ENCODE measurements at regions not wholly inside any gene's neighbourhood (a gene's known extent, or its start where the extent isn't known, plus 50 kb on each side); places are given as distances from the start of the nearest gene placed in this dataset.

DNA sequence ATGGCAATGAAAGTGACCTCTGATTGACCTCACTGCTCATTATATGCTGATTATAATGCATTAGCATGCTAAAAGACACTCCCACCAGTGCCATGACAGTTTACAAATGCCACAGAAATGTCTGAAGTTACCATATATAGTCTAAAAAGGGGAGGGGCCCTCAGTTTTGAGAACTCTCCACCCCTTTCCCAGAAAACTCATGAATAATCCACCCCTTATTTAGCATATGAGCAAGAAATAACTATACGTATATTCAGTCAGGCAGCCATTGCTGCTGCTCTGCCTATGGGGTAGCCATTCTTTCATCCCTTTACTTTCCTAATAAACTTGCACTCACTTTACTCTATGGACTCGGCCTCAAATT is 163.1 kb downstream of the ESM1 start:
- H3K36me3 ChIP-seq (ENCODE audit: control insufficient read depth, insufficient read depth, low read length): no peaks in the 10 kb centered on the region
- no peak for DNase-seq (ENCODE audit: low read depth)
- ChIA-PET CTCF (interaction anchor here (2.3 kb wide), 1 partner anchor 61 kb away, joined by 7 read pairs; no protein-coding TSS in a partner anchor), POLR2A (no interaction called here)
- H3K27me3 ChIP-seq (ENCODE audit: control insufficient read depth, insufficient read depth, low read length): 0 out of 2 replicates have a peak, but pooled peaks cover 1% of the 10 kb centered on the region
- TF ChIP-seq, protein P1, sequence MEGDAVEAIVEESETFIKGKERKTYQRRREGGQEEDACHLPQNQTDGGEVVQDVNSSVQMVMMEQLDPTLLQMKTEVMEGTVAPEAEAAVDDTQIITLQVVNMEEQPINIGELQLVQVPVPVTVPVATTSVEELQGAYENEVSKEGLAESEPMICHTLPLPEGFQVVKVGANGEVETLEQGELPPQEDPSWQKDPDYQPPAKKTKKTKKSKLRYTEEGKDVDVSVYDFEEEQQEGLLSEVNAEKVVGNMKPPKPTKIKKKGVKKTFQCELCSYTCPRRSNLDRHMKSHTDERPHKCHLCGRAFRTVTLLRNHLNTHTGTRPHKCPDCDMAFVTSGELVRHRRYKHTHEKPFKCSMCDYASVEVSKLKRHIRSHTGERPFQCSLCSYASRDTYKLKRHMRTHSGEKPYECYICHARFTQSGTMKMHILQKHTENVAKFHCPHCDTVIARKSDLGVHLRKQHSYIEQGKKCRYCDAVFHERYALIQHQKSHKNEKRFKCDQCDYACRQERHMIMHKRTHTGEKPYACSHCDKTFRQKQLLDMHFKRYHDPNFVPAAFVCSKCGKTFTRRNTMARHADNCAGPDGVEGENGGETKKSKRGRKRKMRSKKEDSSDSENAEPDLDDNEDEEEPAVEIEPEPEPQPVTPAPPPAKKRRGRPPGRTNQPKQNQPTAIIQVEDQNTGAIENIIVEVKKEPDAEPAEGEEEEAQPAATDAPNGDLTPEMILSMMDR (IDR thresholded peaks at IDR 0.05; ENCODE audit: insufficient read depth, low read depth, low read length): no peak
- no peak overlapping the region for H3K4me3 ChIP-seq (ENCODE audit: low read depth, low read length)

DNA sequence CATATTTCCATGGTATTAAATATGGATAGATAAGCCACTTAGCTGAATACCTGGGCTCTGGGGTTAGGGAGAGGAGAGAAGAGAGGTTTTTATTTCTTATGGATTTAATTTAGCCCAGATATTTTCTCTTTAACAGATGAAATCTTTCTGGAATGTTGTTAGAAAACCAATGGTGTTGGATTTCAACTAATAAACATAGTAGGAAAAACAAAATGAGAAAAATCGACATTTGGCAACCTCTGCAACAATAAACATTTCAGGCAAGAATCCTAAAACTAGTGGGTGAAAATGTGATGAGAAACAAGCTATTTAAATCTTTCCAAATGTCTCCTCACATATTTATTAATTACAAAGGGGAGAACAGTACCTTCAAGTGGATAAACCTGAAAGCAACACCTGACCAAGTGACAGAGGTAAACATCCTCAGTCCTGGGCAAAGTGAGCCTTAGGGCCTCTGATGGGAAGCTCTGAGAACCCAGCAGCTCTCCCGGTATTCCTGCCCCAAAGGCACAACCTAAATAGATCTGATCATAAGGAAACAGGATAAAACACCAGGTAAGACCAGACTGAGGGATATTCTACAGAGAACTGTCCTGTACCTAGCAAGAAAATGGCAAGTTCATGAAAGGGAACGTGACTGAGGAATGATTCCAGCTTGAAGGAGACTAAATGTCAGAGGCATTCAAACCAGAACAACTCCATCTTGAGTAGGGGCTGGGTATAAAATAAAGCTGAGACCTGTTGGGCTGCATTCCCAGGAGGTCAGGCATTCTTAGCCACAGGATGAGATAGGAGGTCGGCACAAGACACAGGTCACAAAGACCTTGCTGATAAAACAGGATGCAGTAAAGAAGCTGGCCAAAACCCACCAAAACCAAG is 163.7 kb downstream of the ESM1 start:
- TF ChIP-seq, protein P1 (IDR thresholded peaks at IDR 0.05; ENCODE audit: insufficient read depth, low read depth, low read length): no peak
- Histone ChIP-seq H3K36me3 (ENCODE audit: control insufficient read depth, insufficient read depth, low read length) (no peaks in the 10 kb centered on the region), H3K27me3 (ENCODE audit: control insufficient read depth, insufficient read depth, low read length) (0 out of 2 replicates have a peak, but pooled peaks cover 1% of the 10 kb centered on the region), H3K4me3 (ENCODE audit: low read depth, low read length) (no peak overlapping the region)
- POLR2A ChIA-PET: interaction anchor here (1.0 kb wide), 1 partner anchor 61 kb away, joined by 4 read pairs; no protein-coding TSS in a partner anchor
- CTCF ChIA-PET: interaction anchor here (0.9 to 2.3 kb wide), 7 partner anchors 9 to 305 kb away, joined by 3 to 11 read pairs (median 4); partner anchors contain the start of gene SNX18
- peak; percentile 38 for DNase-seq (ENCODE audit: low read depth)

DNA sequence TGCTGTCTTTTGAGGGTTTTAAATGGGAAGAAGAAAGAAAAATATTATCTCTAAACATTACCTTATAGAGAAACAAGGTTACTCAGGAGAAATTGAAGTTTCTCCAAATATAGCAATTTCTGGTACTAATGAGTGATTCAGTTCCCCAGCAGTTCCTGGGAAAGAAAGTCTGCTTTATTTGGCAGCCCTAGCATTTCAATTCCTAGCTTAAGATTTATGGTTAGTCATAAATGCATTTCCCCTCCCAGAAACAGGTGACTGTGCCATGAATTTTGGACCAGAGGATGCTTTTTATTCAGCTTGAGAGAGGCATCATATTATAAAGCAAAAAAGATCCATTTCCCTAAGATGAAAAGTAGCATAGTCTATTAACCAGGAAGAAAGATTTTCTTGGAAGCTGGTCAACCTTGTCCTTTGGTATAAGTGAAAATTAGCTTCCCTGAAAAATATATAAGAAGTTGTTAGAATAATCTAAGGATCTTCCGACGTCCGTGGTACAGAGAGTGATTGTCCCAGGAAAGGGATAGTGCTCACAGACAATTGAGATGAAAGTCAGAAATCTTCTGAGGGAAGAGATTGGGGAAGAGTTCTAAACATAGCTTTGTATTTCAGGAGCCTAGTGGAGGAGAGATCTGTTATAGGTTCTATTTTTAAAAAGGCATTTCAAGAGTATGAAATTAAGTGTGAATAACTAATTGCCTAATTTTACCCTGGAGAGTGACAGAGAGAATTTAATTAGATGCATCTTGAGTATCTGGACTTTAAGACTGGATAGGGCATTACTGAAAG is 164.9 kb downstream of the ESM1 start:
- Histone ChIP-seq H3K27me3 (ENCODE audit: control insufficient read depth, insufficient read depth, low read length) (0 out of 2 replicates have a peak, but pooled peaks cover 1% of the 10 kb centered on the region), H3K36me3 (ENCODE audit: control insufficient read depth, insufficient read depth, low read length) (no peaks in the 10 kb centered on the region), H3K4me3 (ENCODE audit: low read depth, low read length) (no peak overlapping the region)
- ChIA-PET POLR2A (no interaction called here), CTCF (interaction anchor here (0.9 to 2.3 kb wide), 9 partner anchors 9 to 304 kb away, joined by 3 to 11 read pairs (median 4); partner anchors contain the start of gene SNX18)
- peak; percentile 41 for DNase-seq (ENCODE audit: low read depth)
- TF ChIP-seq, protein P1 (IDR thresholded peaks at IDR 0.05; ENCODE audit: insufficient read depth, low read depth, low read length): no peak

DNA sequence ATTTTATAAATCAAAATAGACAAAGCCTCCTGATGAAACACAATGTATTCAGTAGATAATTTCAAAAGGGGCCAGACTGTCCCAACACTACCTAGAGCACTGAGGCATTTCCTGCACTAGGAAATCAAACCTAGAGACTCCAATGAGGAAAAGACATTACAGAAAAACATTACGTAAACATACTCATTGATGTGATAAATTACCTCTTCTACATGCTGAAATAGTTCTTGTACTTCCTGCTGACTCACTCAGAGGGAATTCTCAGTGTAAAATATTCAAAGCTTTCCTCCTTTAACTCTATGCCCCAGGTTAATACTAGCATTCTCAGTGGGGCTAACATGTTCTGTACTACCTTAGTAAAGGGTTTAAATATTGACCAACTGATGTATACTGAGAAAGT is 178.0 kb downstream of the ESM1 start:
- TF ChIP-seq, protein P1 (IDR thresholded peaks at IDR 0.05; ENCODE audit: insufficient read depth, low read depth, low read length): no peak
- Histone ChIP-seq H3K4me3 (ENCODE audit: low read depth, low read length) (no peak overlapping the region), H3K36me3 (ENCODE audit: control insufficient read depth, insufficient read depth, low read length) (no peaks in the 10 kb centered on the region), H3K27me3 (ENCODE audit: control insufficient read depth, insufficient read depth, low read length) (no peaks in the 10 kb centered on the region)
- ChIA-PET POLR2A (no interaction called here), CTCF (no interaction called here)
- DNase-seq (ENCODE audit: low read depth): no peak

DNA sequence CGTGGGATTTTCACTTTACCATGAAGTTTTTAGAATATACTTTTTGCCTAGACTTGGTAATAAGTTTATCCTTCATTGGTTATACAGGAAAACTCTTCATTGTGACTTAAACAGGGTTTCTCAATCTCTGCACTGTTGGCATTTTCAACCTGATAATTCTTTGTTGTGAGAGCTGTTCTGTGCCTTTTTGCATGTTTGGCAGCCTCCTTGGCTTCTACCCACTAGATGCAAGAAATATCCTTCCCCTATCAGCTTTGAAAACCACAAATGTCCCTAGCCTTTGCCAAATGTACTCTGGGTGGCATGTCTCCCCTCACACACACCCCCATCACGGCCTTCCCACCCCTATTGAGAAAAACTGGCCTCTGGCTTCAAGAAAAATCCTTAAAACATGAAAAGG is 180.9 kb downstream of the ESM1 start:
- TF ChIP-seq, protein P1 (IDR thresholded peaks at IDR 0.05; ENCODE audit: insufficient read depth, low read depth, low read length): no peak
- Histone ChIP-seq H3K36me3 (ENCODE audit: control insufficient read depth, insufficient read depth, low read length) (no peaks in the 10 kb centered on the region), H3K27me3 (ENCODE audit: control insufficient read depth, insufficient read depth, low read length) (no peaks in the 10 kb centered on the region), H3K4me3 (ENCODE audit: low read depth, low read length) (no peak overlapping the region)
- ChIA-PET CTCF (no interaction called here), POLR2A (no interaction called here)
- no peak for DNase-seq (ENCODE audit: low read depth)
